ENCODE measurements at regions not wholly inside any gene's neighbourhood (a gene's known extent, or its start where the extent isn't known, plus 50 kb on each side); places are given as distances from the start of the nearest gene placed in this dataset.
A peak's percentile ranks its signal among the peaks of the same experiment; 100 is the strongest.
"Not testable (repeated sequence)": the region's sequence is repeated elsewhere in the genome, so short reads cannot be mapped to it uniquely, and the experiment has no call there.

- DNase-seq (ENCODE audit: low read depth) = no peak
Measured at GRCh38 chr22:34319346-34319745, 399.1 kb upstream of the LARGE1 start.

GRCh38 chr22:34324763-34325162 lies 404.5 kb upstream of the LARGE1 start:
- no peak for DNase-seq (ENCODE audit: low read depth)

DNA sequence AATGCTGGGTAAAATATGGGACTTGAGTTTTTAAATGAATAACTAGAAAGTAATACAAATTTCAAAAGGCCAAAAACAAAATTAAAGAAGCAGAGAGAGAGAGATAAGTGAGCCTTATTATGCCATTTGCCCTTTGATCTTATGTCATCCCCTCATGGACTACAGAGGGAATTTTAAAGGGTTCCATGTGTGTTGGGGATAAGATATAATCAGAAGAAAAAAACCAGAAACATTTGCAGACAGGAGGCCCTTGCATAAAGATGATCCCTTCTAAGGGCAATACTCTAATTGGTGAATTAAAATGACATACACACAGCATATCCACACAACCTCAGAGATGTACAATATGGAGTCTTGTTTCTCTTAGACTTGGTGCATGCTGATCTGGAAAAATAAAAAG lies 406.6 kb upstream of the LARGE1 start:
- DNase-seq (ENCODE audit: low read depth) = no peak

DNA sequence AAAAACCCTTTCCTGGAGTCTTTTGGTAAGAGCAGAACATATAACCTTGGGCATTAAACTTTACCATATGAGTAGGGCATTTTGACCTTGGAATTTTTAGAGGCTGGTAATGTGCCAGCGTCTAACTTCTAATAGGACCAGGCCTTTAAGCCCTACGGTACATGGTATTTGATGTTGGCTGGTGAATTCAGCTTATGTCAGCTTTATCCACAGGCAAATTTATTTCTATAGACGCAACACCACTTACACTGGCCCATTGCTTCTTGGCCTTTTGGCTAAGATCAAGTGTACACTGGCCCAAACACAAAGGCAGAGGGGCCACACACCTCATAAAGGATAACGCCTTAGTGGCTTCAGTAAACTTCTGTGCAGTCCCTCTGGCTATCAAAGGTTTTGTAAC lies 410.2 kb upstream of the LARGE1 start:
- no peak for DNase-seq (ENCODE audit: low read depth)

- no peak for DNase-seq (ENCODE audit: low read depth)
Measured at GRCh38 chr22:34333285-34333684, 413.0 kb upstream of the LARGE1 start.

DNA sequence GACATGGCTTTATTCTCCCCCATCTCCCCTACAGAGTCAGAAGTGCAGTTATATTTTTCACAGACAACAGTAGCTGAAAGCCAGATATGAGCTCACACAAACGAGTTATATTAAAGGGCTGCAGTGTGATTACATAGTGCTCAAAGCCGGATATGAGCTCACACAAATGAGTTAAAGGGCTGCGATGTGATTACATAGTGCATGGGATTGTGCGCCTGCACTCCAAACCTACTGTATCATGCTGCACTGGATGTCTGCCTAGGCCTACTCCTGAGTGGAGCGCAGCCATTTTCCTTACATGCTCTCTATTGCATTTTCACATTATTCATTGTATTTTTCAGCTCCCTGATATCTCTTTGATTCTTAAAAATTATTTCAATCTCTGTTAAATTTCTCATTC lies 414.6 kb upstream of the LARGE1 start:
- no peak for DNase-seq (ENCODE audit: low read depth)

GRCh38 chr22:34344702-34345101 lies 424.4 kb upstream of the LARGE1 start:
- DNase-seq (ENCODE audit: low read depth) = no peak

DNA sequence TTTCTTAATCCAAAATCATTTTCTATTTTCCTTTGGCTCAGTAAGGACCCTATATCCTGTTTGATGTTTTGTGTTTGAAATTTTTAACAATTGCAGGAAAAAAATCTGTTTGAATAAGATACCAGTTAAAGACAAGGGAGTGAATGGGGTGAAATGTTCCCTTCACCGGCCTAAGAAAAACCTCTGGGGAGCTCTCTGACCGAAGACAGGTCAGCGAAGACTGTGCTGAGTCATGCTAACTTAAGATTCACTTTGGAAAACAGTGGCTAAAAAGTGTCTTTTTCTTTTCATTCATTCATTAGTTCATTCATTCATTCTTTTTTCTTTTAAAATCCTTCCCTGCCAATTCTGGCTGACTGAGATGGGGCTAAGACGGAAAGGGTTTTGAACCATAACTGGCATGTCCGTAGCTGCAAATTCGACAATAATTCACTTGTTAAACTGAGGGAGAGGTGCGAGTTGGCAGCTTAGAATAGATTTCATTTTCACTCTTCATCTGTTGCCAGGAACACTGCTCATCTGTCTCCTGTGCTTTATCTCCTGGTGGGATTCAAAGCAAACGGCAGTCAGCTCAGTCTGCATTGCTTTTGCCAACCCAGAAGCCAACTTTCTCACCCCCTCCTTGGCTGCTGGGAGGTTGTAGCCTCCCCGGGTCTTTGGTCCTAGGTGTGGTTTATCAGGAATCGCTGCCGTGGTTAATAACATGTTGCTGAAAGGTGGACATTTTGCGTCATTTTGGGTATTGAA lies 434.0 kb upstream of the LARGE1 start:
- DNase-seq (ENCODE audit: low read depth) = no peak

- DNase-seq (ENCODE audit: low read depth) = no peak
Measured at GRCh38 chr22:34356481-34356880, 436.2 kb upstream of the LARGE1 start.

DNA sequence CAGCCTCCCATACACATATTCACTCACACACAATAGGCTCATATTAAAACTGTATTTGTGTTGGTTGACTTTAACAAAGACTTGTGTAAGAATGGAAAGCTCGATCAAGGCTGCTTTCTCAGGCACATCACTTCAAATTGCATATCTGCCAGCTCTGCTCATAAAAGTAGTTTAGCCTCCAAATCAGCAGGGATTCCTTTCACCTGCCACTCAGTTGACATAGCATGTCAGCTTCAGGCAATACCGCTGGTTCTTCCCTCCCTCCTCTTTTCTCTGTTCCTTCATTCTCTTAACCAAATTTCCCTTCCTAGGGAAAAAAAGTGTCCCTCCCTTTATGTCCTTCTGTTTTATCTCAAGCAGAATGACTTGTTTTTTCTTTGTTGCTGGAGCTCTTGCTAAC lies 450.4 kb upstream of the LARGE1 start:
- no peak for DNase-seq (ENCODE audit: low read depth)

- no peak for DNase-seq (ENCODE audit: low read depth)
Measured at GRCh38 chr22:34379825-34380224, 459.5 kb upstream of the LARGE1 start.

DNA sequence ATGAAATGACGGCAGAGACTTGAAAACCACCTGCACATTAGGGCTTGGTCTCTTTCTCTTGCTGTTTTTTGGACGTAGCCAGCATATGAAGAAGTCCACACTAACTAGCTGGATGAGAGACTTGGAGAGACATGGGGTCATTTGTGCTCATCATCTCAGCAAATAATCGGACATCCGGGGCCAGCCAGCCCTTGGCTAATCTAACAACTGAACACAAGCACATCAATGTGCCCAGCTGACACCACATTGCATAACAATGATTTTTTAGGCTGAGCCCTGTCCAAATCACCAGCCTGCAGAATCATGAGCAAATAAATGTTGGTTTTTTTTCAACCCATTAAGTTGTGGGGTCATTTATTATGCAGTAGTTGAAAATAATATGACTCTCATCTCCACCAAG lies 460.3 kb upstream of the LARGE1 start:
- no peak for DNase-seq (ENCODE audit: low read depth)

- DNase-seq (ENCODE audit: low read depth) = no peak
Measured at GRCh38 chr22:34390400-34390799, 470.1 kb upstream of the LARGE1 start.

DNA sequence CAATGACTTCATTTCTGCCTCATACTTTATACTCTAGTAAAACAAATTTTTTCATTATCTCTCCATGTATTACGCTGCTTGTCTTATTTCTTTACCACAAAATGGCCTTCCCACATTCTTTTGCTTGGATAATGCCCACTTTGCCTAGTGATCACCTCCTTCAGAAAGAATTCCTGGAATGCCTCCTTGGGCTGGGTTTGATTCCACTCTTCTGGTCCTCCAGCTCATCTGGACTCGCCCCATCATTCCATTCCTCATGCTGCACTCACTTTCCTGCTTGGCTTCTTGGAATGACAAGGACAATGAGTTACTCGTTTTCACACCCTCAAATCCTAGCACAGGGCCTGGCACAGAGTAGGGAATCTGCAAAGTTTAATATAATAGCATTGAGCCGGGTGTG lies 475.1 kb upstream of the LARGE1 start:
- DNase-seq (ENCODE audit: low read depth) = no peak

DNA sequence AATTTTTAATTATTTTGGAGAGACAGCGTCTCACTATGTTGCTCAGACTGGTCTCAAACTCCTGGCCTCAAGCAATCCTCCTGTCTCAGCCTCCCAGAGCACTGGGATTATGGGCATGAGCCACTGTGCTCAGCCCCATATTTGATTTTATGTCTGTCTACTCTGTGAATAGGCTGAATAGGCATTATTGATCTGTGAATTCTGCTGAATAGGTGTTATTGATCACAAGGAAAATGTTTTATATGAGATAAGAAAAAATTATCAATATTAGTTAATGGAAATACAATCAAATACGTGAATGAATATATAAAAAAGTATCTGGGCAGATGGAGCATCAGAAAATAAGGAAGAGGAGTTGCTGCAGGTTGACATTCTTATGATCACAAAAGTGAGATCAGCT lies 483.4 kb upstream of the LARGE1 start:
- no peak for DNase-seq (ENCODE audit: low read depth)

- DNase-seq (ENCODE audit: low read depth) = no peak
Measured at GRCh38 chr22:34410111-34410510, 489.8 kb upstream of the LARGE1 start.

GRCh38 chr22:34414467-34415440 lies 494.5 kb upstream of the LARGE1 start:
- peak; percentile 45 for DNase-seq (ENCODE audit: low read depth)

- no peak for DNase-seq (ENCODE audit: low read depth)
Measured at GRCh38 chr22:34416022-34416860, 496.0 kb upstream of the LARGE1 start.

DNA sequence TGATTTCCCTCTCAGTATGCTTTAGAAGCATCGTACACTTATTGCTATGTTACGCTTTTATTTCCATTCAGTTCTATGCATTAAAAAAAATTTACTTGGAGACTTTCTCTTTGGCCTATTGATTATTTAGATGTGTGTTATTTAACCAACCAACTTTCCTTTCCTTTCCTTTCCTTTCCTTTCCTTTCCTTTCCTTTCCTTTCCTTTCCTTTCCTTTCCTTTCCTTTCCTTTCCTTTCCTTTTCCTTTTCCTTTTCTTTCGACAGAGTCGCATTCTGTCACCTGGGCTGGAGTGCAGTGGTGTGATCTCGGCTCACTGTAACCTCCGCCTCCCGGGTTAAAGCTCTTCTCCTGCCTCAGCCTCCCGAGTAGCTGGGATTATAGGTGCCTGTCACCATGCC lies 502.7 kb upstream of the LARGE1 start:
- DNase-seq (ENCODE audit: low read depth) = not testable (repeated sequence)

DNA sequence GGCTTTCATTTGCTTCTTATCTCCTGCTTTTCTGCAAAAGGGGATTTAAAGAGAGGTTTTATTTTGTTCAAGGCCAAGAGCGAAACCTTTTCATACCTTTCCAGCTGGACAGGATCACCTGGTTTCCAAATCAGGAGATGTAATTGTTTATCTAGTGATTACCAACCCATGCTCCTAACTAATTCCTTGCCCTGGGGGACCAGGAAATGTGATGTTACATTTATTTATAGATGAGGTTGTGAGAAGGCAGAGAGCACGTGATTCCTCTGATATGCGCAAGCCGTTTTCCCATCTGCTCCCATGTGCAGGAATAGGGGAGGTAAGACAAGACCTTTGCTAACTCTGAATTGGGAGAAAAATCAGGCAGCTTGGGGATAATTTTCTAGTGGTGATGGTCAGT lies 507.2 kb upstream of the LARGE1 start:
- no peak for DNase-seq (ENCODE audit: low read depth)

GRCh38 chr22:34427841-34428240 lies 507.6 kb upstream of the LARGE1 start:
- DNase-seq (ENCODE audit: low read depth) = no peak

GRCh38 chr22:34429314-34429713 lies 509.0 kb upstream of the LARGE1 start:
- DNase-seq (ENCODE audit: low read depth) = no peak
